ENCODE measurements at regions not wholly inside any gene's neighbourhood (a gene's known extent, or its start where the extent isn't known, plus 50 kb on each side); places are given as distances from the start of the nearest gene placed in this dataset.

DNA sequence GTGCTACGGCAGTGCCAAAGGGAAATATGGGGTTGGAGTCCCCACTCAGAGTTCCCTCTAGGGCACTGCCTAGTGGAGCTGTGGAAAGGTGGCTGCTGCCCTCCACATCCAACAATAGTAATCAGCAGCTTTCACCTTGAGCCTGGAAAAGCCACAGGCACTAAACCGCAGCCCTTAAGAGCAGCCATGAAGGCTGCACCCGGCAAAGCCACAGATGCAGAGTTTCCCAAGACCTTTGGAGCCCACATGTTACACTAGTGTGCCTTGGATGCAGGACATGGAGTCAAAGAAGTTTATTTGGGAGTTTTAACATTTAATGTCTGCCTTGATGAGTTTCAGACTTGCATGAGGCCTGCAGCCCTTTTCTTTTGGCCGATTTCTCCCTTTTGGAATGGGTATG is 91.4 kb upstream of the HSF2 start:
- TF ChIP-seq GATA2 (IDR thresholded peaks at IDR 0.05; ENCODE audit: low read depth, low read length) = no peak
- no peak for TF ChIP-seq GATA3 (IDR thresholded peaks at IDR 0.05; ENCODE audit: low read depth, low read length)

Measured in SH-SY5Y (cell line).